ENCODE measurements at regions not wholly inside any gene's neighbourhood (a gene's known extent, or its start where the extent isn't known, plus 50 kb on each side); places are given as distances from the start of the nearest gene placed in this dataset.

GRCh38 chr7:33700001-33700899, 205.1 kb upstream of the BMPER start:
- DNase-seq (ENCODE audit: low read depth), result no peak

- DNase-seq (ENCODE audit: low read depth), result no peak
Measured at GRCh38 chr7:33701189-33701740, 204.1 kb upstream of the BMPER start.

- DNase-seq (ENCODE audit: low read depth), result no peak
Measured at GRCh38 chr7:33701927-33702326, 203.4 kb upstream of the BMPER start.

- DNase-seq (ENCODE audit: low read depth), result peak; percentile 61
Measured at GRCh38 chr7:33702514-33703054, 202.8 kb upstream of the BMPER start.

GRCh38 chr7:33705333-33705833, 200.0 kb upstream of the BMPER start:
- no peak for DNase-seq (ENCODE audit: low read depth)

- DNase-seq (ENCODE audit: low read depth), result no peak
Measured at GRCh38 chr7:33706186-33706585, 199.2 kb upstream of the BMPER start.

- DNase-seq (ENCODE audit: low read depth), result no peak
Measured at GRCh38 chr7:33706771-33707200, 198.6 kb upstream of the BMPER start.

- peak; percentile 45 for DNase-seq (ENCODE audit: low read depth)
Measured at GRCh38 chr7:33707427-33707826, 197.9 kb upstream of the BMPER start.

- peak; percentile 82 for DNase-seq (ENCODE audit: low read depth)
Measured at GRCh38 chr7:33710608-33711007, 194.7 kb upstream of the BMPER start.

GRCh38 chr7:33711231-33712019, 193.9 kb upstream of the BMPER start:
- no peak for DNase-seq (ENCODE audit: low read depth)

GRCh38 chr7:33712020-33712414, 193.3 kb upstream of the BMPER start:
- DNase-seq (ENCODE audit: low read depth), result no peak

- no peak for DNase-seq (ENCODE audit: low read depth)
Measured at GRCh38 chr7:33714208-33714607, 191.1 kb upstream of the BMPER start.

GRCh38 chr7:33716581-33717477, 188.5 kb upstream of the BMPER start:
- DNase-seq (ENCODE audit: low read depth), result peak; percentile 79

GRCh38 chr7:33719059-33719581, 186.2 kb upstream of the BMPER start:
- peak; percentile 77 for DNase-seq (ENCODE audit: low read depth)

GRCh38 chr7:33720139-33720538, 185.2 kb upstream of the BMPER start:
- DNase-seq (ENCODE audit: low read depth), result no peak

- DNase-seq (ENCODE audit: low read depth), result no peak
Measured at GRCh38 chr7:33720870-33721269, 184.5 kb upstream of the BMPER start.

- DNase-seq (ENCODE audit: low read depth), result peak; percentile 40
Measured at GRCh38 chr7:33721895-33722294, 183.4 kb upstream of the BMPER start.

GRCh38 chr7:33722383-33723101, 182.8 kb upstream of the BMPER start:
- peak; percentile 99 for DNase-seq (ENCODE audit: low read depth)

- DNase-seq (ENCODE audit: low read depth), result no peak
Measured at GRCh38 chr7:33724201-33724600, 181.1 kb upstream of the BMPER start.

All from myocyte (in vitro differentiated cells).